ENCODE measurements at regions not wholly inside any gene's neighbourhood (a gene's known extent, or its start where the extent isn't known, plus 50 kb on each side); places are given as distances from the start of the nearest gene placed in this dataset.
"Not testable (repeated sequence)": the region's sequence is repeated elsewhere in the genome, so short reads cannot be mapped to it uniquely, and the experiment has no call there.

GRCh38 chr21:35594905-35595304 is 465.4 kb downstream of the SETD4 start:
- 0 out of 2 replicates have a peak, but pooled peaks cover 5% of the 10 kb centered on the region for H3K27me3 ChIP-seq (ENCODE audit: control insufficient read depth, low read length)
- TF ChIP-seq CTCF (IDR thresholded peaks at IDR 0.05; ENCODE audit: low read depth, low read length, poor library complexity, severe bottlenecking) (no peak), EZH2phosphoT487 (IDR thresholded peaks at IDR 0.05; ENCODE audit: borderline replicate concordance, low read length) (no peak)

GRCh38 chr21:35593000-35593502 is 467.3 kb downstream of the SETD4 start:
- Histone ChIP-seq H3K4me1 (ENCODE audit: control insufficient read depth, low read length) (no peaks in the 10 kb centered on the region), H3K9me3 (ENCODE audit: control insufficient read depth, insufficient read depth, low read length) (no peaks in the 10 kb centered on the region), H3K9me2 (replicated peaks; ENCODE audit: control insufficient read depth, low read length) (no peaks in the 10 kb centered on the region), H3K4me3 (ENCODE audit: low read length) (no peak overlapping the region), H3K27ac (ENCODE audit: low read depth, low read length) (no peak overlapping the region), H3K27me3 (ENCODE audit: control insufficient read depth, low read length) (peaks cover 9% of the 10 kb centered on the region; the same call in 1 of the 2 replicates), H3K79me2 (ENCODE audit: control insufficient read depth, low read length) (no peaks in the 10 kb centered on the region), H3K4me2 (ENCODE audit: low read length) (no peak overlapping the region), H4K20me1 (ENCODE audit: control insufficient read depth, insufficient read depth, low read depth, low read length) (no peaks in the 10 kb centered on the region), H3F3A (ENCODE audit: control insufficient read depth, insufficient read depth) (no peaks in the 10 kb centered on the region), H3K36me3 (ENCODE audit: control insufficient read depth, low read length) (no peaks in the 10 kb centered on the region)
- TF ChIP-seq EZH2phosphoT487 (IDR thresholded peaks at IDR 0.05; ENCODE audit: borderline replicate concordance, low read length) (no peak), CTCF (IDR thresholded peaks at IDR 0.05; ENCODE audit: low read depth, low read length, poor library complexity, severe bottlenecking) (no peak)

More at GRCh38 chr21:35594905-35595304, 465.4 kb downstream of the SETD4 start:
- H3K36me3 ChIP-seq (ENCODE audit: control insufficient read depth, low read length) = no peaks in the 10 kb centered on the region
- H3K9me3 ChIP-seq (ENCODE audit: control insufficient read depth, insufficient read depth, low read length) = no peaks in the 10 kb centered on the region
- H4K20me1 ChIP-seq (ENCODE audit: control insufficient read depth, insufficient read depth, low read depth, low read length) = no peaks in the 10 kb centered on the region
- H3F3A ChIP-seq (ENCODE audit: control insufficient read depth, insufficient read depth) = no peaks in the 10 kb centered on the region
- H3K4me2 ChIP-seq (ENCODE audit: low read length) = no peak overlapping the region
- H3K4me1 ChIP-seq (ENCODE audit: control insufficient read depth, low read length) = no peaks in the 10 kb centered on the region
- no peaks in the 10 kb centered on the region for H3K9me2 ChIP-seq (replicated peaks; ENCODE audit: control insufficient read depth, low read length)
- no peaks in the 10 kb centered on the region for H3K79me2 ChIP-seq (ENCODE audit: control insufficient read depth, low read length)
- H3K4me3 ChIP-seq (ENCODE audit: low read length) = no peak overlapping the region
- H3K27ac ChIP-seq (ENCODE audit: low read depth, low read length) = no peak overlapping the region

- not testable (repeated sequence) for H3K4me2 ChIP-seq (ENCODE audit: low read length); H3K27ac ChIP-seq (ENCODE audit: low read depth, low read length); H3K36me3 ChIP-seq (ENCODE audit: control insufficient read depth, low read length); H4K20me1 ChIP-seq (ENCODE audit: control insufficient read depth, insufficient read depth, low read depth, low read length); H3F3A ChIP-seq (ENCODE audit: control insufficient read depth, insufficient read depth); H3K79me2 ChIP-seq (ENCODE audit: control insufficient read depth, low read length); H3K4me3 ChIP-seq (ENCODE audit: low read length); H3K9me3 ChIP-seq (ENCODE audit: control insufficient read depth, insufficient read depth, low read length); H3K9me2 ChIP-seq (replicated peaks; ENCODE audit: control insufficient read depth, low read length); H3K4me1 ChIP-seq (ENCODE audit: control insufficient read depth, low read length)
- peaks cover 14% of the 10 kb centered on the region; the same call in 1 of the 2 replicates for H3K27me3 ChIP-seq (ENCODE audit: control insufficient read depth, low read length)
These were observed 470.0 kb downstream of the SETD4 start for GRCh38 chr21:35590284-35590683.

GRCh38 chr21:35587841-35588380 is 472.4 kb downstream of the SETD4 start:
- Histone ChIP-seq H3F3A (ENCODE audit: control insufficient read depth, insufficient read depth) (no peaks in the 10 kb centered on the region), H3K4me1 (ENCODE audit: control insufficient read depth, low read length) (peaks cover 15% of the 10 kb centered on the region), H3K27ac (ENCODE audit: low read depth, low read length) (no peak overlapping the region), H3K4me3 (ENCODE audit: low read length) (no peak overlapping the region), H4K20me1 (ENCODE audit: control insufficient read depth, insufficient read depth, low read depth, low read length) (no peaks in the 10 kb centered on the region), H3K4me2 (ENCODE audit: low read length) (no peak overlapping the region), H3K27me3 (ENCODE audit: control insufficient read depth, low read length) (peaks cover 11% of the 10 kb centered on the region; the same call in 1 of the 2 replicates), H3K36me3 (ENCODE audit: control insufficient read depth, low read length) (no peaks in the 10 kb centered on the region), H3K9me2 (replicated peaks; ENCODE audit: control insufficient read depth, low read length) (no peaks in the 10 kb centered on the region), H3K79me2 (ENCODE audit: control insufficient read depth, low read length) (no peaks in the 10 kb centered on the region), H3K9me3 (ENCODE audit: control insufficient read depth, insufficient read depth, low read length) (no peaks in the 10 kb centered on the region)
- TF ChIP-seq CTCF (IDR thresholded peaks at IDR 0.05; ENCODE audit: low read depth, low read length, poor library complexity, severe bottlenecking) (no peak), EZH2phosphoT487 (IDR thresholded peaks at IDR 0.05; ENCODE audit: borderline replicate concordance, low read length) (no peak)

Measured in DOHH2 (cell line).